ENCODE measurements at regions not wholly inside any gene's neighbourhood (a gene's known extent, or its start where the extent isn't known, plus 50 kb on each side); places are given as distances from the start of the nearest gene placed in this dataset.
"Not testable (repeated sequence)": the region's sequence is repeated elsewhere in the genome, so short reads cannot be mapped to it uniquely, and the experiment has no call there.

DNA sequence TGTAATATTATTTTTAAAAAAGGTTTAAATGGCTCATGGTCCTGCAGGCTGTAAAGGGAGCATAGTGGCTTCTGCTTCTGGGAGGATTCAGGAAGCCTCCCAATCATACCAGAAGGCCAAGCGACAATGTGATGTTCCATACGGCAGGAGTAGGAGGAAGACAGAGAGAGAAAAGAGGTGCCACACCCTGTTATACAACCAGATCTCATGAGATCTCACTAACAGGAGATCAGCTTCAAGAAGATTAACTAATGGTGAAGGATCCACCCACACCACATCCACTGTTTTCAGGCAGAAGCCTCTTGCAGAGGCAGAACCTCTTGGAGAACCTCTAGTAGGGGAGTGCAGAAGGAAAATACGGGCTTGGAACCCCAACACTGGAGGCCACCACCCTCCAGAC, 103.9 kb upstream of the TEKT4 start:
- TF ChIP-seq, protein P1, sequence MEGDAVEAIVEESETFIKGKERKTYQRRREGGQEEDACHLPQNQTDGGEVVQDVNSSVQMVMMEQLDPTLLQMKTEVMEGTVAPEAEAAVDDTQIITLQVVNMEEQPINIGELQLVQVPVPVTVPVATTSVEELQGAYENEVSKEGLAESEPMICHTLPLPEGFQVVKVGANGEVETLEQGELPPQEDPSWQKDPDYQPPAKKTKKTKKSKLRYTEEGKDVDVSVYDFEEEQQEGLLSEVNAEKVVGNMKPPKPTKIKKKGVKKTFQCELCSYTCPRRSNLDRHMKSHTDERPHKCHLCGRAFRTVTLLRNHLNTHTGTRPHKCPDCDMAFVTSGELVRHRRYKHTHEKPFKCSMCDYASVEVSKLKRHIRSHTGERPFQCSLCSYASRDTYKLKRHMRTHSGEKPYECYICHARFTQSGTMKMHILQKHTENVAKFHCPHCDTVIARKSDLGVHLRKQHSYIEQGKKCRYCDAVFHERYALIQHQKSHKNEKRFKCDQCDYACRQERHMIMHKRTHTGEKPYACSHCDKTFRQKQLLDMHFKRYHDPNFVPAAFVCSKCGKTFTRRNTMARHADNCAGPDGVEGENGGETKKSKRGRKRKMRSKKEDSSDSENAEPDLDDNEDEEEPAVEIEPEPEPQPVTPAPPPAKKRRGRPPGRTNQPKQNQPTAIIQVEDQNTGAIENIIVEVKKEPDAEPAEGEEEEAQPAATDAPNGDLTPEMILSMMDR (IDR thresholded peaks at IDR 0.05; ENCODE audit: extremely low read depth, missing control alignments), result no peak

DNA sequence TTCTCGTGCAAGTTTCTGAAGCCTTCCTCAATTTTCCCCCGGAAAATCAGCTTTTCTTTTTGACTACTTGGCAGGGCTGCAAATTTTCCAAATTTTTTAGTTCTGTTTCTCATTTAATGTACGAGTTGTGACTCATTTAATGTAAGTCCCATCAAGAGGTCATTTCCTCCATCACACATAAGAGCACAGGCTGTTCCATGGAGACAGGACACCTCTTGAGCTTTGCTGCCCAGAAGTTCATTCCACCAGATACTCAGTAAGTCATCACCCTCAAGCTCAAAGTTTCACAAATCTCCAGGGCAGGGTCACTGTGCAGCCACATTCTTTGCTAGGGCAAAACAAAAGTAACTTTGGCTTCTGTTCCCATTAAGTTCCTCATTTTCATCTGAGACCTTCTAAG, 101.5 kb upstream of the TEKT4 start:
- TF ChIP-seq, protein P1 (IDR thresholded peaks at IDR 0.05; ENCODE audit: extremely low read depth, missing control alignments), result no peak
- DNase-seq (ENCODE audit: low spot score), result no peak

More for the DNA sequence above, 103.9 kb upstream of the TEKT4 start:
- no peak for DNase-seq (ENCODE audit: low spot score)

DNA sequence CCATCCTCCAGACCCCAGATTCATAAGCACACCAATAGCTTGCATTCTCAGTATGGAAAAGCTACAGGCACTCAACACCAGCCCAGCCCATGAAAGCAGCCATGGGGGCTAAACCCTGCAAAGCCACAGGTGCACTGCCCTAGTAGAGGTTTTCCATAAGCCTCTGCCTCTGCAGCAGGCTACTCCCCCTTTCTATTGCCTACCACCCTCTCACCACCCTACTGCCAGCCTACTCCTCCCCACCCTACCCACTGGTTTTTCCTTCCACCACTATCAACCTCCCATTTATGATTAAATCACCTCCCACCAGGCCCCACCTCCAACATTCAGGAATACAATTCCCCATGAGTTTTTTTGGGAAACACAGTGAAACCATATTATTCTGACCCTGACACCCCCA, 96.4 kb upstream of the TEKT4 start:
- no peak for DNase-seq (ENCODE audit: low spot score)
- TF ChIP-seq, protein P1 (IDR thresholded peaks at IDR 0.05; ENCODE audit: extremely low read depth, missing control alignments), result no peak

DNA sequence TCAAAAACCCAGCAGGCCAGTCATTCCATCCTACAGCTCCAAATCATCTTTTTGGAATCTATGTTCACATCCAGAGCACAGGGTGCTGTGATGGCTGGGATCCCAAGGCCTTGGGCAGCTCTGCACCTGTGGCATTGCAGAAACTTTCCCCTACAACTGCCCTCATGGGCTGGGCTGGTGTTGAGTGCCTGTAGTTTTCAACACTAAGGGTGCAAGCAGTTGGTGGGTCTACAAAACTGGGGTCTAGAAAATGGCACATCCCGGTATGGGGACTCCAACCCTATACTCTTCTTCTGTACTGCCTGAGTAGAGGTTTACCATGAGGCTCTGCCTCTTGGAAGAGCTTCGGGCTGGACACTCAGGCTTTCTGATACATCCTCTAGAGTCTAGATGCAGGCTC, 95.2 kb upstream of the TEKT4 start:
- no peak for DNase-seq (ENCODE audit: low spot score)
- TF ChIP-seq, protein P1 (IDR thresholded peaks at IDR 0.05; ENCODE audit: extremely low read depth, missing control alignments), result no peak

DNA sequence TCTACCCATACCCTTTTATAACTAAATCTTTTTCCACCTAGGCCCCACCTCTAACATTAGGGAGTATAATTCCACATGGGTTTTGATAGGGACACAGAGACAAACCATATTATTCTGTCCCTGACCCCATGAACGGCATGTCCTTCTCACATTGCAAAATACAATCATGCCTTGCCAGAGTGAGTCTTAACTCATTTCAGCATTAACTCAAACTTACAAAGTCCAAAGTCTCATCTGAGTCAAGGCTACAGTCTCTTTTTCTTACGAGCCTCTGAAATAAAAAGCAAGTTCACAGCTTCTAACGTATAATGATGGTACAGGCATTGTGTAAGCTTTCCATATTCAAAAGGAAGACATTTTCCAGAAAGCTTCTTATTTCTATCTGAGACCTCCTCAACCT, 86.1 kb upstream of the TEKT4 start:
- DNase-seq (ENCODE audit: low spot score), result not testable (repeated sequence)

DNA sequence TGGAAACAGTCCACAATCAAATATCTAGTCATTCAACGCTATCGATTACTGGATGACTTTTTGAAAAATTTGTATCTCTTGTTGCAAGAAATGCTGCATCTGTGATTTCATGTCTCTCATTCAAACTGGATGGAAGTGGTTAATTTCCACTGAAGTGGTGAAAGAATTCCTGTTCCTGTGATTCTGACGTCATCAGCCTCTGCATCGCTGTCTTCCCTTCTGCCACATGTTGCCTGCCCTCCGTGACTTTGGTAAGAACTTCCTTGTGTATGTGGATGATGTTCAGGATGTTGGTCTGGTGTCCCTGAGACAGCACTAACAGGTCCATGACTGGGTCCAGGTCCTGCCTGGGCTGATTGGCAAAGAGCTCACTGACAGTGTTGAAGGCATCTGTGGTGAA, 84.8 kb upstream of the TEKT4 start:
- not testable (repeated sequence) for DNase-seq (ENCODE audit: low spot score)

DNA sequence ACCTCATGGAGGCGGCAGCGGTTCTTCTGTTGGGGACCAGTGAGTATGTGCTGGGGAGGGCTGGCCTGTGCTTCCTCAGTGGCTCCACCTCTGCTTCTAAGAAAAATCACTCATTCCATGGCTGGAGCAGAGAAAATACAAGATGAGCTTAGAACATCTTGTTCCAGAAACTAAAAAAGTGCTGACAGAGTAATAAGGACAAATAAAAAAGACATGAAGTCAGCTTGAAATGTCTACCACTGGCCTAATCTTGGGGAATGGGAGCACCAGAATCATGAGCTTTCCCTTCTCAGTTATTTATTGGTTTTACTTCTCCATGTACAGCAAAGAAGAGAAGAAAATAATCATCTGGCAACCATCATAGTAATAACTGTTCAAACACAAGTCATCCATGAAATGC, 81.1 kb upstream of the TEKT4 start:
- not testable (repeated sequence) for DNase-seq (ENCODE audit: low spot score)

DNA sequence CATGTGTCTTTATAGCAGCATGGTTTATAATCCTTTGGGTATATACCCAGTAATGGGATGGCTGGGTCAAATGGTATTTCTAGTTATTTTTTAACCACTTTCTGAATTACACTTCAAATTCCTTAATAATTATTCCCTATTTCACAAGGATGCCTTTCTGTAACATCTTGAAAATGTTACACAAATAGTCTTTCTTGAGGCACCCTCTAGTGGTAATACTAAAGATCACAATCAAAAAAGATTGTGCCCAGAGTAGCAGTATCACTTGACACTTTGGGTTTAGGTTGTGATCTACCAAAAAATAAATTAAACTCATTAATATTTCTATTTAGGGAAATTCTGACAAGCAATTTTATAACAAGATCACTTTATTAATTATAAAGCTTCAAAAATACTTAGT, 74.0 kb upstream of the TEKT4 start:
- not testable (repeated sequence) for DNase-seq (ENCODE audit: low spot score)

Measured in GM20000 (cell line).